A673 (cell line): ENCODE measurements at regions not wholly inside any gene's neighbourhood (a gene's known extent, or its start where the extent isn't known, plus 50 kb on each side); places are given as distances from the start of the nearest gene placed in this dataset.

Experiments used
- EZH2 ChIP-seq: fragments of 200-600 bp; sonication (generic); IDR thresholded peaks from 2 replicates; pipeline ENCODE4 v1.6.1; 2017; ENCODE audit warnings: borderline replicate concordance, low read depth, mild to moderate bottlenecking, mixed read lengths, antibody characterized with exemption, low read length; ENCODE audit not compliant: poor library complexity, severe bottlenecking
- TF ChIP-seq, protein P1 (sequence below): fragments of 300-800, 200-600 bp; sonication (generic); conservative IDR thresholded peaks from 2 replicates; pipeline ENCODE4 v1.5.1; 2017; ENCODE audit warnings: low read depth, mild to moderate bottlenecking, antibody characterized with exemption, low read length, moderate library complexity, mixed read lengths

DNA sequence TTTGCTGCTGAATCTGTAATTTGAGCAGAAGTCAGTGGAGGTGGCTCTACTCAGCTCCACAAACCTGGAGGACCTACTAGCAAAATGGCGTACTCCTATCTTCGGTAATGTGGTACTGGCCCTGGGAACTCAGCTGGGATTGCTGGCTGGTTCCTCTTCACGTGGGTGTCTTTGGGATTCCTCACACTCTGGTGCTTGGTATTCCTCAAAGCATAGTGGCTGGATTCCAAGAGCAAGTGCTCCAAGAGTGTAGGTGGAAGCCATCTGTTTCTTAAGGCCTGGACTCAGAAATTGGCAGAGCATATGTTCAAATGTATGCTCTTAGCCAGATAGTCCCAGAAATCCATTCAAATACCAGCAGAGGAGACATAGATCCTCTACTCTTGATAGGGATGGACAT lies 281.9 kb upstream of the CDH7 start:
- TF ChIP-seq EZH2, result no peak
- TF ChIP-seq, protein P1, sequence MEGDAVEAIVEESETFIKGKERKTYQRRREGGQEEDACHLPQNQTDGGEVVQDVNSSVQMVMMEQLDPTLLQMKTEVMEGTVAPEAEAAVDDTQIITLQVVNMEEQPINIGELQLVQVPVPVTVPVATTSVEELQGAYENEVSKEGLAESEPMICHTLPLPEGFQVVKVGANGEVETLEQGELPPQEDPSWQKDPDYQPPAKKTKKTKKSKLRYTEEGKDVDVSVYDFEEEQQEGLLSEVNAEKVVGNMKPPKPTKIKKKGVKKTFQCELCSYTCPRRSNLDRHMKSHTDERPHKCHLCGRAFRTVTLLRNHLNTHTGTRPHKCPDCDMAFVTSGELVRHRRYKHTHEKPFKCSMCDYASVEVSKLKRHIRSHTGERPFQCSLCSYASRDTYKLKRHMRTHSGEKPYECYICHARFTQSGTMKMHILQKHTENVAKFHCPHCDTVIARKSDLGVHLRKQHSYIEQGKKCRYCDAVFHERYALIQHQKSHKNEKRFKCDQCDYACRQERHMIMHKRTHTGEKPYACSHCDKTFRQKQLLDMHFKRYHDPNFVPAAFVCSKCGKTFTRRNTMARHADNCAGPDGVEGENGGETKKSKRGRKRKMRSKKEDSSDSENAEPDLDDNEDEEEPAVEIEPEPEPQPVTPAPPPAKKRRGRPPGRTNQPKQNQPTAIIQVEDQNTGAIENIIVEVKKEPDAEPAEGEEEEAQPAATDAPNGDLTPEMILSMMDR, result no peak
